Neural cell (in vitro differentiated cells): ENCODE measurements at regions not wholly inside any gene's neighbourhood (a gene's known extent, or its start where the extent isn't known, plus 50 kb on each side); places are given as distances from the start of the nearest gene placed in this dataset.

Source experiments
- H2AFZ ChIP-seq: fragments of 200-600, 300-800 bp; sonication (generic), shearing (Covaris generic); 2 replicates; pipeline ENCODE4 v1.6.0; 2014; ENCODE audit warnings: low read depth, mild to moderate bottlenecking, antibody characterized with exemption, low read length, moderate library complexity
- H3F3A ChIP-seq: fragments of 200-600 bp; shearing (Covaris generic); 2 replicates; pipeline ENCODE4 v1.6.1; 2016; ENCODE audit warnings: mild to moderate bottlenecking, moderate library complexity, mixed read lengths, antibody characterized with exemption, low read length; ENCODE audit not compliant: insufficient read depth, poor library complexity, severe bottlenecking
- H3K27ac ChIP-seq: fragments of 200-600, 300-800 bp; sonication (generic), shearing (Covaris generic); 2 replicates; pipeline ENCODE4 v1.5.1; 2014; ENCODE audit warnings: mild to moderate bottlenecking, low read length, moderate library complexity
- H3K27me3 ChIP-seq: fragments of 300-800, 200-600 bp; sonication (generic), shearing (Covaris generic); 2 replicates; pipeline ENCODE4 v1.6.0; 2014; ENCODE audit warnings: mild to moderate bottlenecking, low read depth, low read length, moderate library complexity; ENCODE audit not compliant: insufficient read depth
- H3K36me3 ChIP-seq: fragments of 300-800, 200-600 bp; sonication (generic), shearing (Covaris generic); 2 replicates; pipeline ENCODE4 v1.5.1; 2014; ENCODE audit warnings: mild to moderate bottlenecking, antibody characterized with exemption, low read length, moderate library complexity; ENCODE audit not compliant: insufficient read depth
- H3K4me2 ChIP-seq: fragments of 300-800, 200-600 bp; sonication (generic), shearing (Covaris generic); 2 replicates; pipeline ENCODE4 v1.6.0; 2014; ENCODE audit warnings: mild to moderate bottlenecking, low read length
- H3K4me3 ChIP-seq: fragments of 300-800, 200-600 bp; sonication (generic), shearing (Covaris generic); 2 replicates; pipeline ENCODE4 v1.5.1; 2014; ENCODE audit warnings: mild to moderate bottlenecking, low read length, moderate library complexity
- H3K79me2 ChIP-seq: fragments of 200-600 bp; shearing (Covaris generic); replicated peaks from 2 replicates; pipeline ENCODE4 v1.6.0; 2014; ENCODE audit warnings: mild to moderate bottlenecking, low read length, moderate library complexity; ENCODE audit not compliant: insufficient read depth
- H3K9ac ChIP-seq: fragments of 300-800, 200-600 bp; sonication (generic), shearing (Covaris generic); 2 replicates; pipeline ENCODE4 v1.6.1; 2016; ENCODE audit warnings: mild to moderate bottlenecking, low read length, mixed read lengths
- H3K9me2 ChIP-seq: fragments of 200-600 bp; shearing (Covaris generic); 2 replicates; pipeline ENCODE4 v1.6.1; 2016; ENCODE audit warnings: mild to moderate bottlenecking, low read length, mixed read lengths; ENCODE audit not compliant: insufficient read depth
- H3K9me3 ChIP-seq: fragments of 200-600, 300-800 bp; sonication (generic), shearing (Covaris generic); 2 replicates; pipeline ENCODE4 v1.6.1; 2016; ENCODE audit warnings: mild to moderate bottlenecking, mixed run types, low read length, moderate library complexity, mixed read lengths
- H4K20me1 ChIP-seq: fragments of 200-600 bp; shearing (Covaris generic); 2 replicates; pipeline ENCODE4 v1.6.1; 2016; ENCODE audit warnings: mild to moderate bottlenecking, mixed run types; ENCODE audit not compliant: insufficient read depth
- CTCF ChIP-seq: fragments of 450-650 bp; IDR thresholded peaks from 2 replicates; pipeline ENCODE4 v1.5.1; 2014; ENCODE audit warnings: antibody characterized with exemption, mild to moderate bottlenecking, moderate library complexity; ENCODE audit not compliant: poor library complexity, severe bottlenecking
- EP300 ChIP-seq: fragments of 450-650 bp; conservative IDR thresholded peaks from 2 replicates; pipeline ENCODE4 v1.6.1; 2014; ENCODE audit warnings: antibody characterized with exemption, mild to moderate bottlenecking, moderate library complexity; ENCODE audit not compliant: poor library complexity, severe bottlenecking
- EZH2 ChIP-seq: fragments of 200-600, 300-800 bp; shearing (Covaris generic), sonication (generic); IDR thresholded peaks from 2 replicates; pipeline ENCODE4 v1.6.1; 2014; ENCODE audit warnings: antibody characterized with exemption, low read length, borderline replicate concordance, mild to moderate bottlenecking; ENCODE audit not compliant: insufficient read depth, poor library complexity, severe bottlenecking
- MXI1 ChIP-seq: fragments of 450-650 bp; conservative IDR thresholded peaks from 2 replicates; pipeline ENCODE4 v1.6.1; 2014; ENCODE audit warnings: antibody characterized with exemption, mild to moderate bottlenecking; ENCODE audit not compliant: poor library complexity, severe bottlenecking
- POLR2AphosphoS5 ChIP-seq: IDR thresholded peaks from 2 replicates; pipeline ENCODE4 v1.6.1; 2012
- RAD21 ChIP-seq: fragments of 450-650 bp; conservative IDR thresholded peaks from 2 replicates; pipeline ENCODE4 v1.6.1; 2014; ENCODE audit warnings: antibody characterized with exemption, mild to moderate bottlenecking, moderate library complexity
- REST ChIP-seq: IDR thresholded peaks from 2 replicates; pipeline ENCODE4 v1.6.1; 2012; ENCODE audit warnings: borderline replicate concordance
- SMC3 ChIP-seq: fragments of 450-650 bp; conservative IDR thresholded peaks from 2 replicates; pipeline ENCODE4 v1.6.1; 2014; ENCODE audit warnings: antibody characterized with exemption, mild to moderate bottlenecking, moderate library complexity; ENCODE audit not compliant: poor library complexity

GRCh38 chr16:86881861-86882273 lies 303.5 kb downstream of the FOXL1 start (continued):
- TF ChIP-seq SMC3, result no peak
- no peak for TF ChIP-seq MXI1
- TF ChIP-seq POLR2AphosphoS5, result no peak

- Histone ChIP-seq H4K20me1 (no peaks in the 10 kb centered on the region), H3K79me2 (no peaks in the 10 kb centered on the region), H2AFZ (no peak overlapping the region), H3K4me3 (no peak overlapping the region), H3K27ac (no peak overlapping the region), H3K27me3 (no peaks in the 10 kb centered on the region), H3K9ac (no peak overlapping the region), H3K9me2 (no peaks in the 10 kb centered on the region), H3K9me3 (no peaks in the 10 kb centered on the region), H3F3A (no peaks in the 10 kb centered on the region), H3K4me2 (no peak overlapping the region), H3K36me3 (no peaks in the 10 kb centered on the region)
- no peak for TF ChIP-seq CTCF
- TF ChIP-seq REST, result no peak
- TF ChIP-seq RAD21, result no peak
- no peak for TF ChIP-seq MXI1
- no peak for TF ChIP-seq POLR2AphosphoS5
- no peak for TF ChIP-seq SMC3
- TF ChIP-seq EP300, result no peak
- TF ChIP-seq EZH2, result no peak
These were observed 304.4 kb downstream of the FOXL1 start for GRCh38 chr16:86882586-86883280.

GRCh38 chr16:86883583-86884389 lies 305.4 kb downstream of the FOXL1 start:
- no peaks in the 10 kb centered on the region for H3K79me2 ChIP-seq
- no peak overlapping the region for H3K27ac ChIP-seq
- H3F3A ChIP-seq, result no peaks in the 10 kb centered on the region
- TF ChIP-seq REST (no peak), MXI1 (no peak)
- no peaks in the 10 kb centered on the region for H4K20me1 ChIP-seq
- no peaks in the 10 kb centered on the region for H3K9me2 ChIP-seq
- H3K4me3 ChIP-seq, result no peak overlapping the region
- H3K27me3 ChIP-seq, result no peaks in the 10 kb centered on the region
- no peak overlapping the region for H3K4me2 ChIP-seq
- peak overlapping the region; percentile 17 for H2AFZ ChIP-seq
- H3K9me3 ChIP-seq, result no peaks in the 10 kb centered on the region
- H3K9ac ChIP-seq, result no peak overlapping the region
- no peaks in the 10 kb centered on the region for H3K36me3 ChIP-seq
